GM12865 (cell line): ENCODE measurements at regions not wholly inside any gene's neighbourhood (a gene's known extent, or its start where the extent isn't known, plus 50 kb on each side); places are given as distances from the start of the nearest gene placed in this dataset.

Source experiments
- DNase-seq: peaks from one replicate; pipeline ENCODE4 v3.0.0; 2010; ENCODE audit warnings: low read depth
- H3K4me3 ChIP-seq: 2 replicates; pipeline ENCODE4 v1.5.1; 2011; ENCODE audit warnings: mild to moderate bottlenecking, low read depth, low read length, control low read depth
- TF ChIP-seq, protein P1 (sequence below): IDR thresholded peaks from 2 replicates; pipeline ENCODE4 v1.5.1; 2011; ENCODE audit warnings: low read length, control low read depth, low read depth, inconsistent platforms; ENCODE audit not compliant: insufficient read depth; ENCODE audit errors: missing control alignments

DNA sequence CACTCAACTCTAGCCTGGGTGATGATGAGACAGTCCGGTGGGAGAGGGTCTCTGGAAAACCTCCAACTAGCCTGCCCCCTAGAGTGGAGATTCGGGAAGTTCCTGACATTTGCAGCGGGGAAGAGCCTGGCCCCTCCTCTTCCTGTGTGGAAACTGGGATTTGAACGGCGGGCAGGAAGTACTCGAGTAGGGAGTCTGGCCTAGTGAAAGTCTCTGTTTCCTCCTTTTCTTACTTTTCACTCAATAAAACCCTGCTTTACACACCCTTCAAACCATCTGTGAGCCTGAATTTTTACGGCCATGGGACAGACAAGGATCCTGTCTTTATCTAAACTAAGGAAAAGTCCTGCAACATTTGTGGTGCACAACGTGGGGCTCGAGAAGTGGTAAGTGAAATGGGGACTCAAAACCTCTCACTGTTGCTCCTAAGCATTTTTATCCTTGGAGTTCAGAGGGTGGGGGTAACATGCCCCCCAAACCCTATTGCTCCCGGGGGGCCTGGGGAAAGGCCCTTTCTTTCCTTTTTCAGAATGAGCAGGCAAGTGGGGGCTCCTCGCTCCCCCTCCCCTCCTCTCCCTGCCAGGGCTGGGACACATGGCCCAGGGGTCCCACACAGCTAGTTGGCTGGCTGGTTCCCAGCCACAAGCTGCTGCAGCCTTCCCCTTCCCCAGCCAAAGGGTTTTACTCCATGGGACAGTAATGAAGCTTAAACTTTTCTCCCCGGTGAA is 224.7 kb upstream of the GBE1 start:
- no peak for DNase-seq
- TF ChIP-seq, protein P1, sequence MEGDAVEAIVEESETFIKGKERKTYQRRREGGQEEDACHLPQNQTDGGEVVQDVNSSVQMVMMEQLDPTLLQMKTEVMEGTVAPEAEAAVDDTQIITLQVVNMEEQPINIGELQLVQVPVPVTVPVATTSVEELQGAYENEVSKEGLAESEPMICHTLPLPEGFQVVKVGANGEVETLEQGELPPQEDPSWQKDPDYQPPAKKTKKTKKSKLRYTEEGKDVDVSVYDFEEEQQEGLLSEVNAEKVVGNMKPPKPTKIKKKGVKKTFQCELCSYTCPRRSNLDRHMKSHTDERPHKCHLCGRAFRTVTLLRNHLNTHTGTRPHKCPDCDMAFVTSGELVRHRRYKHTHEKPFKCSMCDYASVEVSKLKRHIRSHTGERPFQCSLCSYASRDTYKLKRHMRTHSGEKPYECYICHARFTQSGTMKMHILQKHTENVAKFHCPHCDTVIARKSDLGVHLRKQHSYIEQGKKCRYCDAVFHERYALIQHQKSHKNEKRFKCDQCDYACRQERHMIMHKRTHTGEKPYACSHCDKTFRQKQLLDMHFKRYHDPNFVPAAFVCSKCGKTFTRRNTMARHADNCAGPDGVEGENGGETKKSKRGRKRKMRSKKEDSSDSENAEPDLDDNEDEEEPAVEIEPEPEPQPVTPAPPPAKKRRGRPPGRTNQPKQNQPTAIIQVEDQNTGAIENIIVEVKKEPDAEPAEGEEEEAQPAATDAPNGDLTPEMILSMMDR: no peak
- H3K4me3 ChIP-seq: no peak overlapping the region

DNA sequence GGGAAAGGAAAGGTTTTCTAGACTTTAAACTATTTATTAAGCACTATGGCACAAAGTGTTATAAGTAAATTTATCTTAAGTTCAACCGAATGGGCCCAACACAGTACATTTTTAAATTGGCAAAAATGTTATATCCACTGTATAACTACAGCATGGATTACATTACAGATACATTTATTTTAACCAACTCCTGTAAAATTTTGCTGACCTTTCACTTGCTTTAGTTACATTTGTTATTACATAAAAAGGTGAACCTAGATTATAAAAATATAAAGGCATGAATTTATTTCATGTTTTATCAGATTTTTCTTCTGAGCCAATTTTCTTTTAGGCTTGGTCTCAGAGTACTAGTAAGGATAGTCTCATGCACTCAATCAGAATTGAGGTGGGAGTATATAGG is 221.9 kb upstream of the GBE1 start:
- no peak for DNase-seq
- TF ChIP-seq, protein P1: no peak
- H3K4me3 ChIP-seq: no peak overlapping the region

DNA sequence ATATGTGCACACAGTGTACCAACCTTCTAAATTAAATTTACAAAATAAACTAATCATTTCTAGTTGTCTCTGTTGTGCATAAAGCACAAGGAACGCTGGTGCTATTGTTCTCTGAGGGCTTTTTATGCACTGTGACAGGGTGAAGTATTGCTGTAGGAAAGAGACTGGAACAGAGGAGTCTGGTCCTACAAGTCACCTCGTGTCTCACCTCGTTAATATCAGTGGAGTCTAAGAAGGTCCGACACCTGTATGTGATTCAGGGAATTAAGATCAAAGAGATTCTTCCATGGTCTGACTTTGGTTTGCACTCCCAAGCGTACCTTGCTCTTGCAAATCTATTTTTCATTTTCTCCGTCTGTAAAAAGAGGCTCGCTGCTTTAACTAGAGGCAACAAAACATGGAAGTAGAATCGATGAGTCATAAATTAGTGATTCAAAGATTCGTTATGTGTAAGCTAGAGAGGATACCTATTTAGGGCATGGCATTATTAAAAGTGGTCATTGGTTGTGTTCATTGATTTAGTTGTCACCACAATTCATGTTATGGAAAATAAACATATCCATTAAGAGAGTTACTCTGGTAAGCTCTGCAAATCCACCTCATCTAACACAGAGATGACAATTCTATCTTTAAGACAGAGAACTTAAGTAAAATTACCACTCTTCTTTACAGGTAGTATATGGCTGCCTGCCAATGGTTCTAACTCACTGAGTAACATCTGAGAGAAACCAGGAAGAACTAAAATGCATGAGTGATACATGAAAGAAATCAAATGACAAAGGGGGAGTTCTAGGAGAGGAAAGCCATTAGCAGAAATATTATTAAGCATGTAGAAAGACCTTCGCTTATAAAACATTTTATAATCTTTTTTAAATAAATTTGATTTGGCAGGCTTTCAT is 219.4 kb upstream of the GBE1 start:
- TF ChIP-seq, protein P1: no peak
- H3K4me3 ChIP-seq: no peak overlapping the region
- DNase-seq: no peak

DNA sequence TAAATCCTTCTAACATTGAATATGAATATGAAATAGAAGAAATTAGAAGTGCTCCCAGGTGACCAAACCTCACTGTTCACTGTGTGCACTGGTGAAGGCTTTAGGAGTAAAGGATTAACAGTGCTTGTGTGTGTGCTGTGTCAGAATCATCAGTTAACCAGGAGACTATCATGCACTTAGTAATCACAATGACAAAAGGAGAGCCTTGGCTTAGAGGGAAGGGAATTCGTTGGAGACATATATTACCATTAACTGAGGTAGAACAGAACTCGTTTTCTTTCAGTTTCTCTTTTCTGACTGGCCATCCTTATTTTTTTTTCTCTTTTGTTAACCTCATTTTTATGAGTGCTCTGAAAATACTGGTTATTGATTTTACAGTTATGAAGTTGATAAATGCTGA is 213.3 kb upstream of the GBE1 start:
- DNase-seq: peak; percentile 10
- peak overlapping the region; percentile 51 for H3K4me3 ChIP-seq
- TF ChIP-seq, protein P1: no peak

DNA sequence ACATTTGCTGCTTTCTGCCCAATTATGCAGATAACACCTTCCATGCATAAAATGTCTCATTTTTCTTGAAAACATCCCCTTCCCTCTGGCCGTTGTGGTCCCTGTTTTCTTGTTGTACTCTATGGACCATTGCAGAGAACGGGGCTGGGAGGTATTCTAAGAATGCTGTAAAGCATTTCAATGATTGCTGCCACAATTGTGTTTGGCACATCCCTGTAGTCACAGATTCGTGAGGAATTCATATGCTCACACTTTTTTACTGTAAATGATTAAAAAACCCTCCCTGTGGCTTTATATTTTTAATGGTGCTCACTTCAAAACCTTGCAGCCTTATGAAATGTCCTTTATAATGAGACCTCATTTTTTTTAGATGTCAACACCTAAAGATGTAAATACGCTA is 207.2 kb upstream of the GBE1 start:
- DNase-seq: no peak
- TF ChIP-seq, protein P1: no peak

DNA sequence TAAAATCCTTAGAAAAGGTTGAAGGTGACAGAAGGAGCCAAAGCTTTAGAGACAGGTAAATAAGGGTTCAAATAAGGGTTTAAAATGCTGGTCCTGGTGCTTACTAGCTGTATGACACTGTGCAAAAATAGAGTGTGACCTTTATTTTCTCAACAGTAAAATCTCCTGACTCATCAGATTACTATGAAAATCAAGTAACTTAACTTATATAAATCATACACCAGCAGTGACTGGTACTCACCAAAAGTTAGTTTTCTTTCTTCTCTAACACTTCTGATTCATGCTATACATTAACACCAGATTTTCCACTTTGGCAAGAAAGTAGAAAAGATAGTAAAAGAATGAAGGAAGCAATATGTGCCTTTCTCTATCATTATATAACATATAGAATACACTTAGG is 205.9 kb upstream of the GBE1 start:
- no peak for DNase-seq
- TF ChIP-seq, protein P1: no peak
- H3K4me3 ChIP-seq: no peak overlapping the region

More for the DNA sequence above, 207.2 kb upstream of the GBE1 start:
- H3K4me3 ChIP-seq: no peak overlapping the region

DNA sequence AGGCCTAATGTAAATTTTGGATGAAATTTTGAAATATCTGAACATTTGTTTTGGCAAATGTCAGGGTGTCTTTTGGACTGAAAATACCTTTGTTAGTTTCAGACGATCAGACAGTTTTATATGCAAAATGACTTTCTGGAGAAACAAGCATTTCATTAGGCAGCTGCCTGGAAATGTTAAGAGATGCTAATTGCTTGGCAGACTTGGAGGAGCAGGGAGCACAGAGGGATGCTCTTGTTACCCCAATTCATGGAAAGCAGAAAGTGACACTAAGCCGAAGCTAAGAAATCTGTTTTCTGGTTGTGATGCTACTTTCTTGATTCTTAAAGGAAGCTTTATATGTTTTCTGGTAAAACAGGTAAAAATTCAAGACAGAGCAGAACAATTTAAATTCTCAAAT is 204.3 kb upstream of the GBE1 start:
- no peak for DNase-seq
- H3K4me3 ChIP-seq: no peak overlapping the region
- TF ChIP-seq, protein P1: no peak
